HG02610 (cell line): ENCODE measurements at regions not wholly inside any gene's neighbourhood (a gene's known extent, or its start where the extent isn't known, plus 50 kb on each side); places are given as distances from the start of the nearest gene placed in this dataset.
"Not testable (repeated sequence)": the region's sequence is repeated elsewhere in the genome, so short reads cannot be mapped to it uniquely, and the experiment has no call there.

Experiments
- ATAC-seq: cut with Tn5 transposase; IDR thresholded peaks from one replicate; pipeline ENCODE4 v1.9.1; 2021; ENCODE audit warnings: mild to moderate bottlenecking, moderate library complexity; ENCODE audit not compliant: unreplicated experiment

GRCh38 chr21:15274701-15275485 is 210.1 kb upstream of the NRIP1 start:
- ATAC-seq: no peak

GRCh38 chr21:15275615-15276235 is 210.9 kb upstream of the NRIP1 start:
- no peak for ATAC-seq

GRCh38 chr21:15276243-15276642 is 211.4 kb upstream of the NRIP1 start:
- ATAC-seq: no peak

- no peak for ATAC-seq
Measured at GRCh38 chr21:15277466-15277865, 212.7 kb upstream of the NRIP1 start.

- no peak for ATAC-seq
Measured at GRCh38 chr21:15278279-15278678, 213.5 kb upstream of the NRIP1 start.

- no peak for ATAC-seq
Measured at GRCh38 chr21:15278851-15279250, 214.1 kb upstream of the NRIP1 start.

- ATAC-seq: no peak
Measured at GRCh38 chr21:15279482-15279881, 214.7 kb upstream of the NRIP1 start.

GRCh38 chr21:15281714-15282113 is 216.9 kb upstream of the NRIP1 start:
- no peak for ATAC-seq

GRCh38 chr21:15282665-15283064 is 217.9 kb upstream of the NRIP1 start:
- ATAC-seq: no peak

- ATAC-seq: no peak
Measured at GRCh38 chr21:15283138-15283537, 218.3 kb upstream of the NRIP1 start.

GRCh38 chr21:15283789-15284188 is 219.0 kb upstream of the NRIP1 start:
- no peak for ATAC-seq

- no peak for ATAC-seq
Measured at GRCh38 chr21:15285556-15285955, 220.8 kb upstream of the NRIP1 start.

- no peak for ATAC-seq
Measured at GRCh38 chr21:15289246-15289645, 224.4 kb upstream of the NRIP1 start.

GRCh38 chr21:15289896-15290841 is 225.4 kb upstream of the NRIP1 start:
- no peak for ATAC-seq

- ATAC-seq: no peak
Measured at GRCh38 chr21:15291621-15292266, 226.9 kb upstream of the NRIP1 start.

- ATAC-seq: no peak
Measured at GRCh38 chr21:15293240-15293639, 228.4 kb upstream of the NRIP1 start.

- no peak for ATAC-seq
Measured at GRCh38 chr21:15295875-15296274, 231.1 kb upstream of the NRIP1 start.

- no peak for ATAC-seq
Measured at GRCh38 chr21:15297824-15298223, 233.0 kb upstream of the NRIP1 start.

- no peak for ATAC-seq
Measured at GRCh38 chr21:15298306-15298705, 233.5 kb upstream of the NRIP1 start.

GRCh38 chr21:15298755-15299154 is 234.0 kb upstream of the NRIP1 start:
- ATAC-seq: not testable (repeated sequence)

GRCh38 chr21:15300131-15300530 is 235.3 kb upstream of the NRIP1 start:
- no peak for ATAC-seq
